Endothelial cell of umbilical vein (primary cell): ENCODE measurements at regions not wholly inside any gene's neighbourhood (a gene's known extent, or its start where the extent isn't known, plus 50 kb on each side); places are given as distances from the start of the nearest gene placed in this dataset.

ENCODE experiments used
- BruUV-seq: library from RNA; stranded (reverse); fragments of 400-500 nt; replicated peaks from 2 replicates; lab custom pipeline; 2021; lab: Mats Ljungman, UMichigan
- CTCF ChIA-PET: fragments of 300-600, 350-600 bp; sonication (Branson Sonifier 250); formaldehyde crosslinking; loops from one replicate; lab custom pipeline; 2021; ENCODE audit warnings: antibody characterized with exemption, inconsistent platforms; lab: Charles Lee
- POLR2A ChIA-PET: fragments of 300-600, 350-600 bp; sonication (Branson Sonifier 250); formaldehyde crosslinking; loops from one replicate; lab custom pipeline; 2021; ENCODE audit warnings: antibody characterized with exemption, inconsistent platforms; lab: Charles Lee
- DNase-seq: peaks from one replicate; pipeline ENCODE4 v3.0.0-alpha.2; 2011; ENCODE audit warnings: low read depth, low spot score
- FAIRE-seq: peaks from 2 replicates; lab custom pipeline; 2011; peaks lifted over from hg19 to GRCh38; lab: Jason Lieb, UNC
- H2AFZ ChIP-seq: 2 replicates; pipeline ENCODE4 v1.6.0; 2012; ENCODE audit warnings: low read depth, low read length, control low read depth, inconsistent platforms
- H3K27ac ChIP-seq: 2 replicates; pipeline ENCODE4 v1.5.1; 2011; ENCODE audit warnings: low read depth, mild to moderate bottlenecking, control low read depth, low read length, moderate library complexity; ENCODE audit not compliant: insufficient read depth
- H3K27me3 ChIP-seq, 2 experiments: 2 replicates each; pipeline versions ENCODE4 v1.6.0 to v1.6.1; 2011; ENCODE audit warnings: low read length in 2 of 2, mixed read lengths in 1 of 2; ENCODE audit not compliant: control insufficient read depth in 2 of 2, insufficient read depth in 2 of 2
- H3K36me3 ChIP-seq, 2 experiments: 2 replicates in 1 of 2; 3 replicates in 1 of 2; pipeline ENCODE4 v1.5.1; 2011; ENCODE audit warnings: low read length in 2 of 2, mild to moderate bottlenecking in 1 of 2, moderate library complexity in 1 of 2; ENCODE audit not compliant: control insufficient read depth in 2 of 2, insufficient read depth in 2 of 2; ENCODE audit errors: extremely low read depth in 1 of 2
- H3K4me1 ChIP-seq: 3 replicates; pipeline ENCODE4 v1.5.1; 2011; ENCODE audit warnings: mild to moderate bottlenecking, low read length; ENCODE audit not compliant: control insufficient read depth, insufficient read depth; ENCODE audit errors: extremely low read depth
- H3K4me2 ChIP-seq: 2 replicates; pipeline ENCODE4 v1.6.1; 2011; ENCODE audit warnings: low read length, control low read depth, mixed read lengths; ENCODE audit not compliant: insufficient read depth
- H3K4me3 ChIP-seq, 3 experiments: fragments of 200-600 bp in 1 of 3; sonication (generic), shearing (Covaris generic) in 1 of 3; replicated peaks in 1 of 3; 2 replicates each; pipeline ENCODE4 v1.5.1; 2011 to 2016; ENCODE audit warnings: control low read depth in 3 of 3, low read length in 3 of 3, mild to moderate bottlenecking in 2 of 3, inconsistent platforms in 1 of 3, low read depth in 1 of 3, moderate library complexity in 1 of 3; ENCODE audit not compliant: insufficient read depth in 1 of 3
- H3K79me2 ChIP-seq: 2 replicates; pipeline ENCODE4 v1.6.0; 2012; ENCODE audit warnings: low read length, inconsistent platforms; ENCODE audit not compliant: control insufficient read depth, insufficient read depth
- H3K9ac ChIP-seq: replicated peaks from 2 replicates; pipeline ENCODE3; 2011; ENCODE audit warnings: low read length, control low read depth; ENCODE audit not compliant: insufficient read depth; ENCODE audit errors: extremely low read depth
- H3K9me1 ChIP-seq: replicated peaks from 3 replicates; pipeline ENCODE4 v1.6.0; 2011; ENCODE audit warnings: mild to moderate bottlenecking, low read length; ENCODE audit not compliant: control insufficient read depth, insufficient read depth; ENCODE audit errors: extremely low read depth
- H3K9me3 ChIP-seq: replicated peaks from 2 replicates; pipeline ENCODE4 v1.5.1; 2012; ENCODE audit warnings: low read length, inconsistent platforms; ENCODE audit not compliant: control insufficient read depth, insufficient read depth
- H4K20me1 ChIP-seq: replicated peaks from 2 replicates; pipeline ENCODE3; 2011; ENCODE audit warnings: mild to moderate bottlenecking, low read length; ENCODE audit not compliant: control insufficient read depth, insufficient read depth; ENCODE audit errors: extremely low read depth
- CTCF ChIP-seq, 2 donors: IDR thresholded peaks; 1 replicate in 1 of 2; 2 replicates in 1 of 2; pipeline ENCODE4 v1.5.1; 2011; ENCODE audit warnings: low read length in 2 of 2, mild to moderate bottlenecking in 2 of 2, moderate library complexity in 2 of 2, control low read depth in 1 of 2, inconsistent platforms in 1 of 2, low read depth in 1 of 2; ENCODE audit not compliant: insufficient read depth in 1 of 2; ENCODE audit errors: extremely low read depth in 1 of 2
- EZH2 ChIP-seq: IDR thresholded peaks from 2 replicates; pipeline ENCODE4 v1.6.1; 2012; ENCODE audit warnings: borderline replicate concordance, low read depth, mild to moderate bottlenecking, moderate library complexity, low read length, inconsistent platforms; ENCODE audit not compliant: severe bottlenecking
- FOS ChIP-seq: IDR thresholded peaks from 2 replicates; pipeline ENCODE4 v1.6.1; 2011; ENCODE audit warnings: mild to moderate bottlenecking, low read length, moderate library complexity, borderline replicate concordance; ENCODE audit not compliant: insufficient read depth
- GATA2 ChIP-seq: IDR thresholded peaks from 2 replicates; pipeline ENCODE4 v1.7.0; 2011; ENCODE audit warnings: low read depth, mild to moderate bottlenecking, moderate library complexity, mixed read lengths, low read length; ENCODE audit not compliant: insufficient read length, insufficient read depth
- JUN ChIP-seq: IDR thresholded peaks from 2 replicates; pipeline ENCODE4 v1.6.1; 2011; ENCODE audit warnings: borderline replicate concordance, low read depth; ENCODE audit not compliant: insufficient read length, insufficient read depth
- MAX ChIP-seq: IDR thresholded peaks from 2 replicates; pipeline ENCODE4 v1.6.1; 2011; ENCODE audit not compliant: insufficient read depth, insufficient read length
- MYC ChIP-seq: IDR thresholded peaks from one replicate; pipeline ENCODE4 v1.6.1; 2011; ENCODE audit warnings: mild to moderate bottlenecking, low read depth, low read length
- POLR2A ChIP-seq: IDR thresholded peaks from 2 replicates; pipeline ENCODE4 v1.6.1; 2012; ENCODE audit warnings: low read depth, mild to moderate bottlenecking, control low read depth, low read length
- POLR2AphosphoS5 ChIP-seq: IDR thresholded peaks from 2 replicates; pipeline ENCODE4 v1.6.1; 2012; ENCODE audit warnings: low read depth, mild to moderate bottlenecking, control low read depth, low read length, moderate library complexity; ENCODE audit not compliant: insufficient read depth
- dilution Hi-C: fragments of 300-500 bp; cut with MboI; formaldehyde crosslinking; loops from one replicate; pipeline ENCODE4 v1.15.0; 2019; ENCODE audit warnings: low sequenced_read_pairs; ENCODE audit not compliant: extremely low pct_ligation_motif_present
- intact Hi-C: fragments of 100-400 bp; cut with micrococcal nuclease; formaldehyde crosslinking; loops from one replicate; pipeline ENCODE4 v1.10.0; 2022

GRCh38 chr10:78384049-78384431, 350.4 kb downstream of the RPS24 start:
- FAIRE-seq, result no peak
- intact Hi-C loops, result no loop called here

More at GRCh38 chr10:78384049-78384431, 350.4 kb downstream of the RPS24 start:
- POLR2A ChIA-PET, result no interaction called here
- dilution Hi-C loops, result no loop called here
- Histone ChIP-seq H3K9me3 (no peaks in the 10 kb centered on the region), H4K20me1 (no peaks in the 10 kb centered on the region), H3K79me2 (no peaks in the 10 kb centered on the region), H3K4me1 (no peaks in the 10 kb centered on the region), H3K36me3 (no peaks in the 10 kb centered on the region), H3K9me1 (no peaks in the 10 kb centered on the region), H2AFZ (no peak overlapping the region), H3K27me3 (peaks cover 2 to 10% of the 10 kb centered on the region in 2 experiments), H3K9ac (no peak overlapping the region), H3K4me3 (no peak overlapping the region), H3K4me2 (no peak overlapping the region), H3K27ac (no peak overlapping the region)
- BruUV-seq, result no TSS peak
- no peak for TF ChIP-seq MYC
- no peak for TF ChIP-seq POLR2A
- no peak for TF ChIP-seq POLR2AphosphoS5
- TF ChIP-seq CTCF (IDR thresholded peaks at IDR 0.05; ENCODE audit: extremely low read depth in 1 of 2, insufficient read depth in 1 of 2, low read depth in 1 of 2, low read length in 2 of 2), result no peak
- no peak for TF ChIP-seq GATA2
- TF ChIP-seq FOS, result no peak
- no peak for TF ChIP-seq MAX
- no peak for TF ChIP-seq JUN
- TF ChIP-seq EZH2, result no peak
- DNase-seq, result no peak
- CTCF ChIA-PET, result no interaction called here
